Loucy (cell line): ENCODE measurements at regions not wholly inside any gene's neighbourhood (a gene's known extent, or its start where the extent isn't known, plus 50 kb on each side); places are given as distances from the start of the nearest gene placed in this dataset.

Experiments
- EZH2phosphoT487 ChIP-seq: fragments of 200-600 bp; IDR thresholded peaks from 2 replicates; pipeline ENCODE4 v1.6.1; 2018; ENCODE audit warnings: antibody characterized with exemption, mild to moderate bottlenecking, moderate library complexity, borderline replicate concordance
- TF ChIP-seq, protein P1 (sequence below): fragments of 200-600 bp; sonication (generic); conservative IDR thresholded peaks from 2 replicates; pipeline ENCODE4 v1.5.1; 2014; ENCODE audit warnings: mild to moderate bottlenecking, antibody characterized with exemption, low read length

GRCh38 chr3:182478369-182478768 lies 314.9 kb upstream of the ATP11B start:
- TF ChIP-seq, protein P1, sequence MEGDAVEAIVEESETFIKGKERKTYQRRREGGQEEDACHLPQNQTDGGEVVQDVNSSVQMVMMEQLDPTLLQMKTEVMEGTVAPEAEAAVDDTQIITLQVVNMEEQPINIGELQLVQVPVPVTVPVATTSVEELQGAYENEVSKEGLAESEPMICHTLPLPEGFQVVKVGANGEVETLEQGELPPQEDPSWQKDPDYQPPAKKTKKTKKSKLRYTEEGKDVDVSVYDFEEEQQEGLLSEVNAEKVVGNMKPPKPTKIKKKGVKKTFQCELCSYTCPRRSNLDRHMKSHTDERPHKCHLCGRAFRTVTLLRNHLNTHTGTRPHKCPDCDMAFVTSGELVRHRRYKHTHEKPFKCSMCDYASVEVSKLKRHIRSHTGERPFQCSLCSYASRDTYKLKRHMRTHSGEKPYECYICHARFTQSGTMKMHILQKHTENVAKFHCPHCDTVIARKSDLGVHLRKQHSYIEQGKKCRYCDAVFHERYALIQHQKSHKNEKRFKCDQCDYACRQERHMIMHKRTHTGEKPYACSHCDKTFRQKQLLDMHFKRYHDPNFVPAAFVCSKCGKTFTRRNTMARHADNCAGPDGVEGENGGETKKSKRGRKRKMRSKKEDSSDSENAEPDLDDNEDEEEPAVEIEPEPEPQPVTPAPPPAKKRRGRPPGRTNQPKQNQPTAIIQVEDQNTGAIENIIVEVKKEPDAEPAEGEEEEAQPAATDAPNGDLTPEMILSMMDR, result no peak
- TF ChIP-seq EZH2phosphoT487, result no peak
